H9 (cell line): ENCODE measurements at regions not wholly inside any gene's neighbourhood (a gene's known extent, or its start where the extent isn't known, plus 50 kb on each side); places are given as distances from the start of the nearest gene placed in this dataset.

Experiments
- DNase-seq: peaks from one replicate; pipeline ENCODE4 v3.0.0-alpha.2; 2017
- H2AFZ ChIP-seq: one replicate; pipeline ENCODE4 v1.6.1; 2013; ENCODE audit warnings: mild to moderate bottlenecking, low read length, control low read depth, moderate library complexity
- H2AK5ac ChIP-seq: 2 replicates; pipeline ENCODE4 v1.6.1; 2013; ENCODE audit warnings: low read length, control low read depth, mixed read lengths; ENCODE audit not compliant: insufficient read length
- H2BK120ac ChIP-seq: one replicate; pipeline ENCODE4 v1.6.1; 2013; ENCODE audit warnings: low read depth, mild to moderate bottlenecking, low read length, control low read depth, inconsistent platforms; ENCODE audit not compliant: poor library complexity, severe bottlenecking
- H2BK12ac ChIP-seq: 2 replicates; pipeline ENCODE4 v1.6.1; 2013; ENCODE audit warnings: low read length, control low read depth, mixed read lengths, low read depth; ENCODE audit not compliant: insufficient read length
- H2BK15ac ChIP-seq: 2 replicates; pipeline ENCODE4 v1.6.1; 2013; ENCODE audit warnings: low read depth, low read length, control low read depth
- H2BK20ac ChIP-seq: one replicate; pipeline ENCODE4 v1.6.1; 2013; ENCODE audit warnings: low read depth, mild to moderate bottlenecking, low read length, control low read depth, inconsistent platforms; ENCODE audit not compliant: poor library complexity, severe bottlenecking
- H2BK5ac ChIP-seq: 2 replicates; pipeline ENCODE4 v1.6.1; 2013; ENCODE audit warnings: low read length, control low read depth, mixed read lengths; ENCODE audit not compliant: insufficient read length
- H3K14ac ChIP-seq: 2 replicates; pipeline ENCODE4 v1.6.1; 2013; ENCODE audit warnings: low read length, control low read depth; ENCODE audit not compliant: insufficient read depth
- H3K18ac ChIP-seq: 2 replicates; pipeline ENCODE4 v1.6.1; 2013; ENCODE audit warnings: low read depth, mild to moderate bottlenecking, mixed read lengths, low read length, control low read depth; ENCODE audit not compliant: insufficient read length
- H3K23ac ChIP-seq: 2 replicates; pipeline ENCODE4 v1.6.1; 2013; ENCODE audit warnings: low read length, control low read depth, mixed read lengths, low read depth; ENCODE audit not compliant: insufficient read length
- H3K23me2 ChIP-seq: 2 replicates; pipeline ENCODE4 v1.6.1; 2013; ENCODE audit warnings: low read depth, mild to moderate bottlenecking, mixed read lengths, low read length, control low read depth; ENCODE audit not compliant: insufficient read length, poor library complexity, severe bottlenecking
- H3K27ac ChIP-seq: 2 replicates; pipeline ENCODE4 v1.5.1; 2013; ENCODE audit warnings: low read length, control low read depth, mixed read lengths, low read depth; ENCODE audit not compliant: insufficient read length
- H3K27me3 ChIP-seq: 2 replicates; pipeline ENCODE4 v1.6.1; 2013; ENCODE audit warnings: low read length, control low read depth, inconsistent platforms; ENCODE audit not compliant: insufficient read depth
- H3K4ac ChIP-seq: 2 replicates; pipeline ENCODE4 v1.6.1; 2013; ENCODE audit warnings: low read depth, mild to moderate bottlenecking, control low read depth, inconsistent platforms, low read length, moderate library complexity
- H3K4me1 ChIP-seq: 2 replicates; pipeline ENCODE4 v1.6.1; 2013; ENCODE audit warnings: low read length, control low read depth, inconsistent platforms; ENCODE audit not compliant: insufficient read depth
- H3K4me2 ChIP-seq: 2 replicates; pipeline ENCODE4 v1.6.1; 2013; ENCODE audit warnings: low read length, control low read depth, mixed read lengths; ENCODE audit not compliant: insufficient read length, insufficient read depth
- H3K56ac ChIP-seq: 2 replicates; pipeline ENCODE4 v1.6.1; 2013; ENCODE audit warnings: low read depth, mild to moderate bottlenecking, mixed read lengths, low read length, control low read depth; ENCODE audit not compliant: insufficient read length
- H3K79me1 ChIP-seq: 2 replicates; pipeline ENCODE4 v1.6.1; 2013; ENCODE audit warnings: low read depth, mild to moderate bottlenecking, moderate library complexity, low read length, control low read depth, inconsistent platforms; ENCODE audit not compliant: insufficient read depth, poor library complexity, severe bottlenecking
- H3K79me2 ChIP-seq: 2 replicates; pipeline ENCODE4 v1.6.1; 2013; ENCODE audit warnings: low read length, control low read depth, inconsistent platforms; ENCODE audit not compliant: insufficient read depth
- H3K9ac ChIP-seq: 2 replicates; pipeline ENCODE4 v1.6.1; 2013; ENCODE audit warnings: low read length, control low read depth, mixed read lengths; ENCODE audit not compliant: insufficient read length; ENCODE audit errors: extremely low read depth
- H3K9me3 ChIP-seq: one replicate; pipeline ENCODE4 v1.6.1; 2013; ENCODE audit warnings: low read depth, low read length, inconsistent platforms; ENCODE audit not compliant: control insufficient read depth
- H3T11ph ChIP-seq: one replicate; pipeline ENCODE4 v1.6.1; 2013; ENCODE audit warnings: mild to moderate bottlenecking, low read length, control low read depth, inconsistent platforms
- H4K20me1 ChIP-seq: one replicate; pipeline ENCODE4 v1.6.1; 2013; ENCODE audit not compliant: control insufficient read depth, insufficient read length, insufficient read depth
- H4K5ac ChIP-seq: 2 replicates; pipeline ENCODE4 v1.6.1; 2013; ENCODE audit warnings: low read depth, mild to moderate bottlenecking, mixed read lengths, low read length, control low read depth; ENCODE audit not compliant: insufficient read length
- H4K8ac ChIP-seq: replicated peaks from 2 replicates; pipeline ENCODE4 v1.6.1; 2013; ENCODE audit warnings: low read length, control low read depth, mixed read lengths, low read depth; ENCODE audit not compliant: insufficient read length
- H4K91ac ChIP-seq: 2 replicates; pipeline ENCODE4 v1.6.1; 2013; ENCODE audit warnings: low read depth, mild to moderate bottlenecking, moderate library complexity, mixed read lengths, low read length, control low read depth; ENCODE audit not compliant: insufficient read length
- H3K27ac Mint-ChIP-seq, 3 experiments: 2 replicates in 2 of 3; 3 replicates in 1 of 3; pipeline ENCODE4 v1.8.0; 2020 to 2021; ENCODE audit warnings: mixed read lengths in 3 of 3, mild to moderate bottlenecking in 1 of 3, moderate library complexity in 1 of 3
- H3K27me3 Mint-ChIP-seq: 2 replicates; pipeline ENCODE4 v1.8.0; 2021; ENCODE audit warnings: low read depth, mild to moderate bottlenecking, moderate library complexity, mixed read lengths
- H3K36me3 Mint-ChIP-seq, 3 experiments: 2 replicates in 2 of 3; 3 replicates in 1 of 3; pipeline ENCODE4 v1.8.0; 2020 to 2021; ENCODE audit warnings: low read depth in 3 of 3, mixed read lengths in 3 of 3; ENCODE audit not compliant: insufficient read depth in 1 of 3
- H3K4me1 Mint-ChIP-seq, 2 experiments: 2 replicates each; pipeline ENCODE4 v1.8.0; 2020; ENCODE audit warnings: mixed read lengths in 2 of 2
- H3K4me3 Mint-ChIP-seq, 2 experiments: 2 replicates in 1 of 2; 3 replicates in 1 of 2; pipeline ENCODE4 v1.8.0; 2020 to 2021; ENCODE audit warnings: mild to moderate bottlenecking in 2 of 2, mixed read lengths in 2 of 2, moderate library complexity in 1 of 2
- H3K9me3 Mint-ChIP-seq, 2 experiments: 2 replicates in 1 of 2; 3 replicates in 1 of 2; pipeline ENCODE4 v1.8.0; 2020; ENCODE audit warnings: mild to moderate bottlenecking in 2 of 2, mixed read lengths in 2 of 2, moderate library complexity in 1 of 2
- CTCF ChIP-seq: fragments of 200-600 bp; sonication (generic); conservative IDR thresholded peaks from 3 replicates; pipeline ENCODE4 v1.8.0; 2021; ENCODE audit warnings: antibody characterized with exemption, mild to moderate bottlenecking
- WGBS: extraction: QIAGEN DNeasy Blood & Tissue Kit; methylation state at CpG from one replicate; pipeline ENCODE4 v1.1.7; 2013; ENCODE audit warnings: missing lambda C conversion rate, low lambda C conversion rate, mixed read lengths; ENCODE audit not compliant: insufficient read length; ENCODE audit errors: extremely low coverage; 5-methylcytosine and 5-hydroxymethylcytosine counted together

- H3K4me1 ChIP-seq, result no peaks in the 10 kb centered on the region
- H4K8ac ChIP-seq, result no peak overlapping the region
- H2AK5ac ChIP-seq, result no peak overlapping the region
- no peak overlapping the region for H3K9ac ChIP-seq
- Mint-ChIP-seq H3K27ac (no peak overlapping the region), H3K36me3 (peaks cover 12 to 34% (median 30%) of the 10 kb centered on the region in 3 experiments), H3K27me3 (no peaks in the 10 kb centered on the region), H3K4me1 (peaks cover 3 to 8% of the 10 kb centered on the region in 2 experiments; a peak in 2 of 4 replicates), H3K4me3 (no peak overlapping the region), H3K9me3 (peaks cover 11 to 19% of the 10 kb centered on the region in 2 experiments)
- no peak overlapping the region for H2BK120ac ChIP-seq
- no peak overlapping the region for H2AFZ ChIP-seq
- no peak overlapping the region for H3K4me2 ChIP-seq
- no CpG with 5 or more reads among the region's 1 CpG for WGBS
- H3K56ac ChIP-seq, result no peak overlapping the region
- TF ChIP-seq CTCF, result no peak
- no peak overlapping the region for H4K91ac ChIP-seq
- no peaks in the 10 kb centered on the region for H3K79me2 ChIP-seq
- H3T11ph ChIP-seq, result no peak overlapping the region
- no peak overlapping the region for H3K18ac ChIP-seq
- no peak overlapping the region for H2BK20ac ChIP-seq
- no peak overlapping the region for H3K4ac ChIP-seq
- no peak overlapping the region for H2BK5ac ChIP-seq
- H3K23ac ChIP-seq, result no peak overlapping the region
- H4K5ac ChIP-seq, result no peak overlapping the region
- H3K9me3 ChIP-seq, result peaks cover 5% of the 10 kb centered on the region
- no peak for DNase-seq
- H3K27ac ChIP-seq, result no peak overlapping the region
- no peak overlapping the region for H2BK12ac ChIP-seq
- H2BK15ac ChIP-seq, result no peak overlapping the region
- H3K27me3 ChIP-seq, result no peaks in the 10 kb centered on the region
- no peaks in the 10 kb centered on the region for H3K23me2 ChIP-seq
- no peaks in the 10 kb centered on the region for H4K20me1 ChIP-seq
- no peaks in the 10 kb centered on the region for H3K79me1 ChIP-seq
- H3K14ac ChIP-seq, result no peak overlapping the region
These were observed 1985.7 kb upstream of the PRR20A start for GRCh38 chr13:55155046-55155445.
